Caco-2 (cell line): ENCODE measurements at regions not wholly inside any gene's neighbourhood (a gene's known extent, or its start where the extent isn't known, plus 50 kb on each side); places are given as distances from the start of the nearest gene placed in this dataset.

Experiments used
- BruUV-seq: library from RNA; stranded (reverse); fragments of 400-500 nt; replicated peaks from 2 replicates; lab custom pipeline; 2021; lab: Mats Ljungman, UMichigan
- CTCF ChIA-PET: fragments of 300-600 bp; sonication (Branson Sonifier 250); formaldehyde crosslinking; loops from one replicate; lab custom pipeline; 2022; ENCODE audit warnings: antibody characterized with exemption; lab: Charles Lee
- POLR2A ChIA-PET: fragments of 300-600 bp; sonication (Branson Sonifier 250); formaldehyde crosslinking; loops from one replicate; lab custom pipeline; 2022; ENCODE audit warnings: antibody characterized with exemption; lab: Charles Lee
- DNase-seq, 2 experiments: peaks; one replicate each; pipeline versions ENCODE4 v3.0.0 to v3.0.0-alpha.2; 2020 to 2022
- H3K27me3 ChIP-seq: replicated peaks from 2 replicates; pipeline ENCODE4 v1.6.0; 2011; ENCODE audit warnings: low read length; ENCODE audit not compliant: control insufficient read depth, insufficient read depth
- H3K36me3 ChIP-seq: 2 replicates; pipeline ENCODE4 v1.5.1; 2011; ENCODE audit warnings: low read length; ENCODE audit not compliant: control insufficient read depth, insufficient read depth
- H3K4me1 ChIP-seq: fragments of 250-450 bp; sonication (Bioruptor Pico); 2 replicates; pipeline ENCODE4 v1.5.1; 2020; ENCODE audit warnings: mild to moderate bottlenecking
- H3K4me3 ChIP-seq: 2 replicates; pipeline ENCODE4 v1.5.1; 2011; ENCODE audit warnings: low read depth, mild to moderate bottlenecking, control low read depth, low read length
- H3K9me3 ChIP-seq: fragments of 250-450 bp; sonication (Bioruptor Pico); 2 replicates; pipeline ENCODE4 v1.5.1; 2020; ENCODE audit warnings: mild to moderate bottlenecking, moderate library complexity
- H3K27ac Mint-ChIP-seq: one replicate; pipeline ENCODE4 v1.8.0; 2022; ENCODE audit warnings: mixed read lengths; ENCODE audit not compliant: unreplicated experiment
- H3K27me3 Mint-ChIP-seq: one replicate; pipeline ENCODE4 v1.8.0; 2022; ENCODE audit warnings: mixed read lengths; ENCODE audit not compliant: insufficient read depth, unreplicated experiment
- H3K36me3 Mint-ChIP-seq: one replicate; pipeline ENCODE4 v1.8.0; 2022; ENCODE audit warnings: mild to moderate bottlenecking, mixed read lengths; ENCODE audit not compliant: insufficient read depth, unreplicated experiment
- H3K4me1 Mint-ChIP-seq: one replicate; pipeline ENCODE4 v1.8.0; 2022; ENCODE audit warnings: low read depth, mixed read lengths; ENCODE audit not compliant: unreplicated experiment
- H3K4me3 Mint-ChIP-seq: one replicate; pipeline ENCODE4 v1.8.0; 2022; ENCODE audit warnings: mild to moderate bottlenecking, moderate library complexity, mixed read lengths; ENCODE audit not compliant: unreplicated experiment
- H3K9me3 Mint-ChIP-seq: one replicate; pipeline ENCODE4 v1.8.0; 2022; ENCODE audit warnings: mixed read lengths; ENCODE audit not compliant: unreplicated experiment
- intact Hi-C: fragments of 100-400 bp; cut with micrococcal nuclease; formaldehyde crosslinking; loops from one replicate; pipeline ENCODE4 v1.10.0; 2022; ENCODE audit not compliant: unreplicated experiment
- TF ChIP-seq, protein P1 (sequence below), 2 experiments: fragments of 200-600 bp in 1 of 2; IDR thresholded peaks; 1 replicate in 1 of 2; 2 replicates in 1 of 2; pipeline versions ENCODE4 v1.5.1 to v1.8.0; 2011 to 2022; ENCODE audit warnings: antibody characterized with exemption in 1 of 2, control low read depth in 1 of 2, inconsistent platforms in 1 of 2, low read depth in 1 of 2, low read length in 1 of 2, mild to moderate bottlenecking in 1 of 2, moderate library complexity in 1 of 2; ENCODE audit not compliant: insufficient read depth in 1 of 2, severe bottlenecking in 1 of 2, unreplicated experiment in 1 of 2

GRCh38 chr2:12259493-12259892 lies 457.2 kb upstream of the TRIB2 start:
- intact Hi-C loops: loop anchor here (10.0 kb wide), 1 partner anchor 325 kb away; no protein-coding TSS in a partner anchor
- Mint-ChIP-seq H3K36me3 (no peaks in the 10 kb centered on the region), H3K4me1 (no peaks in the 10 kb centered on the region), H3K9me3 (no peaks in the 10 kb centered on the region), H3K27ac (no peak overlapping the region), H3K27me3 (peaks cover 2% of the 10 kb centered on the region), H3K4me3 (no peak overlapping the region)
- no peaks in the 10 kb centered on the region for H3K27me3 ChIP-seq
- H3K36me3 ChIP-seq: no peaks in the 10 kb centered on the region
- POLR2A ChIA-PET: no interaction called here
- H3K4me1 ChIP-seq: no peaks in the 10 kb centered on the region
- BruUV-seq: no TSS peak
- no peak overlapping the region for H3K4me3 ChIP-seq
- TF ChIP-seq, protein P1, sequence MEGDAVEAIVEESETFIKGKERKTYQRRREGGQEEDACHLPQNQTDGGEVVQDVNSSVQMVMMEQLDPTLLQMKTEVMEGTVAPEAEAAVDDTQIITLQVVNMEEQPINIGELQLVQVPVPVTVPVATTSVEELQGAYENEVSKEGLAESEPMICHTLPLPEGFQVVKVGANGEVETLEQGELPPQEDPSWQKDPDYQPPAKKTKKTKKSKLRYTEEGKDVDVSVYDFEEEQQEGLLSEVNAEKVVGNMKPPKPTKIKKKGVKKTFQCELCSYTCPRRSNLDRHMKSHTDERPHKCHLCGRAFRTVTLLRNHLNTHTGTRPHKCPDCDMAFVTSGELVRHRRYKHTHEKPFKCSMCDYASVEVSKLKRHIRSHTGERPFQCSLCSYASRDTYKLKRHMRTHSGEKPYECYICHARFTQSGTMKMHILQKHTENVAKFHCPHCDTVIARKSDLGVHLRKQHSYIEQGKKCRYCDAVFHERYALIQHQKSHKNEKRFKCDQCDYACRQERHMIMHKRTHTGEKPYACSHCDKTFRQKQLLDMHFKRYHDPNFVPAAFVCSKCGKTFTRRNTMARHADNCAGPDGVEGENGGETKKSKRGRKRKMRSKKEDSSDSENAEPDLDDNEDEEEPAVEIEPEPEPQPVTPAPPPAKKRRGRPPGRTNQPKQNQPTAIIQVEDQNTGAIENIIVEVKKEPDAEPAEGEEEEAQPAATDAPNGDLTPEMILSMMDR (IDR thresholded peaks at IDR 0.05; ENCODE audit: insufficient read depth in 1 of 2, low read depth in 1 of 2, low read length in 1 of 2, severe bottlenecking in 1 of 2, unreplicated experiment in 1 of 2): no peak
- no peaks in the 10 kb centered on the region; the same call in 1 of the 2 replicates for H3K9me3 ChIP-seq
- CTCF ChIA-PET: no interaction called here
- no peak for DNase-seq

DNA sequence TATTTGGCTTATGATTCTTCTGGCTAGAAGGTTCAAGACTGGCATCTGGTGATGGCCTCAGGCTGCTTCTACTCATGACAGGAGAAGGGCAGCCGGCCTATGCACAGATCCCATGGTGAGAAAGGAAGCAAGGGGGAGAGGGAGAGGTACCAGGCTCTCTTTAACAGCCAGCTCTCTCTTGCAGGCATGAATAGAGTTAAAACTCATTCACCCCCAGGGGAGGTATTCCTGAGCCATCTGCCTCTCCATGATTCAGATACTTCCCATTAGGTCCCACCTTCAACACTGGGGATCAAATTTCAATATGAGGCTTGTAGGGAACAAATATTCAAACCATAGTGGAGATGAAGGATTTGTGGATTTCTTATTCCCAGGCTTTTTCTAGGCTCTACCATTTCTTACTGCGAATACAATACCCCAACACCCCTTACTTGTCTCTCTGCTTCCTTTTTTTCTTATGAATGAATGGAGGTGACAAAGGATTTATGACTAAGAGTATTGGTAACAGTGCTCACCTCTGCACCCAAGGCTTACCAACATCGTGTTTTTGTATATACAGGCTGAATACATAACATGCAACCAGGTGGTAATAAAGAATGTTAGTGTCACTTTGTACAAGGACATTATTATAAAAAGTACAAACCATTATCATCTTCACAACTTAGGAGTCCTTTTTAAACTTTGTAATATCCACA lies 454.6 kb upstream of the TRIB2 start:
- H3K9me3 Mint-ChIP-seq: no peaks in the 10 kb centered on the region
- TF ChIP-seq, protein P1 (IDR thresholded peaks at IDR 0.05; ENCODE audit: insufficient read depth in 1 of 2, low read depth in 1 of 2, low read length in 1 of 2, severe bottlenecking in 1 of 2, unreplicated experiment in 1 of 2): no peak
- Histone ChIP-seq H3K4me3 (no peak overlapping the region), H3K36me3 (no peaks in the 10 kb centered on the region), H3K9me3 (no peaks in the 10 kb centered on the region), H3K27me3 (no peaks in the 10 kb centered on the region), H3K4me1 (no peaks in the 10 kb centered on the region)
- no peak for DNase-seq
- BruUV-seq: no TSS peak
- no peaks in the 10 kb centered on the region for H3K4me1 Mint-ChIP-seq
- CTCF ChIA-PET: no interaction called here
- intact Hi-C loops: no loop called here
- no peak overlapping the region for H3K27ac Mint-ChIP-seq
- no peaks in the 10 kb centered on the region for H3K27me3 Mint-ChIP-seq
- no peaks in the 10 kb centered on the region for H3K36me3 Mint-ChIP-seq
- POLR2A ChIA-PET: no interaction called here
- H3K4me3 Mint-ChIP-seq: no peak overlapping the region

DNA sequence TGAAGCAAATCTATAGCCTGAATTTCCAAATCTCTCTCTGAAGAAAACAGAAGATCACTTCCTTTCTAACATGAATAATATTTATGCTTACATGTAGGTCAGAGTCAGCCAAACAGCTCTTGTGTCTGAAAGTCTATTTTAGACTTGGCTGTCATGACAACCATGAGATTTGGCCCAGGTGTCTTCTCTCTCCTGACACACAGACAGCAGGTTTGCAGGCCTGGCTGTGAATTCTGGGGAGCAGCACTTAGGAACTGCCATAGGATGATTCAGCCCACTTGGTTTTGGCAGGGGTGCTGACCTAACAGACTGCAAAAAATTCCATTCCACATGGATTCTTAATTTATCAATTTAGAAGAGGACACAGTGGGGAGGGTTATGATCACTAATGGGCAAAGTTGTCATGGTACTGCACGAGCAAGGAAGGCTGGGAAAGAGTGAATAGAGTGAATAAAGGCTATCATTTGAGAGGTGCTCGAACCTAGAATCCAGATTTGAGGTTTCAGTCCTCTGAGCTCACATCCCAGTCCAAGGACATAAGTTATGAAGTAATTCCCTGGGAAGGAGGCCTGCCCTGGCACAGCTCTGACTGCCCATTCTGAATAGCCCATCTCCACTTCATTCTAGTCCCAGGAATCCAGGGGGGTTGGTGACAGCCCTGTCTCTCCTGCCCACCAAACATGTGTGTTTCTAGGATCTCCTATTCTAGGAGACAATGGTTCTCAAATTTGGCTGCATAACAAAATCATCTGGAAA lies 453.9 kb upstream of the TRIB2 start:
- H3K27me3 Mint-ChIP-seq: no peaks in the 10 kb centered on the region
- H3K9me3 Mint-ChIP-seq: no peaks in the 10 kb centered on the region
- no peak for DNase-seq
- no peaks in the 10 kb centered on the region for H3K4me1 Mint-ChIP-seq
- H3K4me1 ChIP-seq: no peaks in the 10 kb centered on the region
- intact Hi-C loops: no loop called here
- CTCF ChIA-PET: no interaction called here
- POLR2A ChIA-PET: no interaction called here
- H3K36me3 ChIP-seq: no peaks in the 10 kb centered on the region
- H3K27me3 ChIP-seq: no peaks in the 10 kb centered on the region
- H3K4me3 Mint-ChIP-seq: no peak overlapping the region
- H3K36me3 Mint-ChIP-seq: no peaks in the 10 kb centered on the region
- H3K27ac Mint-ChIP-seq: no peak overlapping the region
- no TSS peak for BruUV-seq
- H3K9me3 ChIP-seq: no peaks in the 10 kb centered on the region
- no peak overlapping the region for H3K4me3 ChIP-seq
- TF ChIP-seq, protein P1 (IDR thresholded peaks at IDR 0.05; ENCODE audit: insufficient read depth in 1 of 2, low read depth in 1 of 2, low read length in 1 of 2, severe bottlenecking in 1 of 2, unreplicated experiment in 1 of 2): no peak
